Upper lobe of left lung (tissue), 6 donors: ENCODE measurements at regions not wholly inside any gene's neighbourhood (a gene's known extent, or its start where the extent isn't known, plus 50 kb on each side); places are given as distances from the start of the nearest gene placed in this dataset.

Source experiments
- ATAC-seq, 2 donors: fragments of 200-7000 bp; cut with Tn5 transposase; one replicate each; pipeline ENCODE4 v1.9.1; 2022; ENCODE audit warnings: mild to moderate bottlenecking in 2 of 2, moderate library complexity in 2 of 2; ENCODE audit not compliant: low FRiP score in 2 of 2
- DNase-seq, 2 donors: peaks; one replicate each; pipeline ENCODE4 v3.0.0-alpha.2; 2019 to 2020
- H3K27ac ChIP-seq, 4 donors: fragments of 200-600 bp; sonication (generic); one replicate each; pipeline ENCODE4 v1.5.1; 2016 to 2019
- H3K27me3 ChIP-seq, 4 donors: fragments of 200-600 bp; sonication (generic); one replicate each; pipeline ENCODE4 v1.5.1; 2017 to 2019
- H3K36me3 ChIP-seq, 4 donors: fragments of 200-600 bp; sonication (generic); one replicate each; pipeline ENCODE4 v1.5.1; 2016 to 2019
- H3K4me1 ChIP-seq, 4 donors: fragments of 200-600 bp; sonication (generic); one replicate each; pipeline ENCODE4 v1.5.1; 2018 to 2019
- H3K4me3 ChIP-seq, 4 donors: fragments of 200-600 bp; sonication (generic); one replicate each; pipeline ENCODE4 v1.5.1; 2017 to 2019; ENCODE audit warnings: mild to moderate bottlenecking in 2 of 4, moderate library complexity in 1 of 4
- H3K9me3 ChIP-seq, 4 donors: fragments of 200-600 bp; sonication (generic); one replicate each; pipeline ENCODE4 v1.5.1; 2018 to 2019
- EP300 ChIP-seq, 4 donors: sonication (generic); formaldehyde crosslinking; IDR thresholded peaks; one replicate each; pipeline ENCODE4 v1.5.1; 2017; ENCODE audit warnings: antibody characterized with exemption in 4 of 4, control low read depth in 2 of 4
- POLR2A ChIP-seq, 4 donors: fragments of 450-650 bp; IDR thresholded peaks; one replicate each; pipeline ENCODE4 v1.5.1; 2016 to 2017; ENCODE audit warnings: antibody characterized with exemption in 4 of 4, mild to moderate bottlenecking in 2 of 4
- POLR2AphosphoS5 ChIP-seq, 2 donors: sonication (generic); formaldehyde crosslinking; IDR thresholded peaks; one replicate each; pipeline ENCODE4 v1.5.1; 2017; ENCODE audit warnings: antibody characterized with exemption in 2 of 2
- WGBS, 2 donors: methylation state at CpG; one replicate each; pipeline ENCODE4 v1.1.5; 2017 to 2018; 5-methylcytosine and 5-hydroxymethylcytosine counted together
- TF ChIP-seq, protein P1 (sequence below), 6 experiments: fragments of 450-650 bp in 4 of 6; fragments of 200-600 bp in 2 of 6; sonication (generic) in 2 of 6; IDR thresholded peaks; one replicate each; pipeline ENCODE4 v1.5.1; 2016 to 2019; ENCODE audit warnings: antibody characterized with exemption in 6 of 6
- donor health status: DM: no; HTN: no; CAD: no; lungs with moderate emphysema.
- donor health status: DM: no; HTN: yes; CAD: no; lungs with severe emphysema.

DNA sequence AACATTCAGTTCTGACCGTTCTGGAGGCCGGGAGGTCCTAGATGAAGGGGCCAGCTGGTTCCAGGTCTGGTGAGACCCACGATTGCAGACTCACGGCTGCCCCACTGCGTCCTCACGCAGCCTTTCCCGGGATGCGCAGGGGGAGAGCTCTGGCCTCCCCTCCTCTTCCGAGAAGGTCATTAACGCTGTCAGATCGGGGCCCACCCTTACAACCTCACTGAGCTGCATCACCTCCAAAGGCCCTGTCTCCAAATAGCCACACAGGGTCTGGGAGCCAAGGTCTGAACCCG lies 66.6 kb upstream of the PPP1R26 start:
- no peak for ATAC-seq
- peak in 1 of 2 donors; percentile 50 for DNase-seq
- H3K27me3 ChIP-seq: no peaks in the 10 kb centered on the region

DNA sequence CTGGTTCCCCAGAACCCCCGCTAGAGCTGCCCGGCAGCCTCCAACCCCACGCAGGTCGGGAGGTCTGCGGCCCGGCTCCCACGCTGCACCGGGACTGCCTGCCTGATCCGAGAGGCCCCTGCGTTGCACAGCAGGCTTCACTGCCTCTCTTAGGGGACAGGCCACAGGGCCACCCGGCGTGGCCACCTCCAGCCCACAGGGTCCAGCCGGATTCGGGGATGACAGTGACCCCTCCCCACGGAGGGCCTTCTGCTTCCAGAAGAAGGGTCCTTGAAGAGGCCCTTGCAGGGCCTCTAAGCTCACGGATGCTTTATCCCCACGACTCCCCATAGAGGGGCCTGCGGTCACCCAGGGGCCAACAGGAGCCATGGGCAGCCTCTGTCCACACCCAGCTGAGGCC lies 66.1 kb upstream of the PPP1R26 start:
- H3K9me3 ChIP-seq: no peaks in the 10 kb centered on the region
- H3K27ac ChIP-seq: no peak overlapping the region
- no peaks in the 10 kb centered on the region for H3K27me3 ChIP-seq
- ATAC-seq (no peak), DNase-seq (peak; percentile 19 to 69)
- WGBS, 2 donors: 87% methylated on average over 16 of the region's 18 CpGs; no CpG with 5 or more reads in 1 of the 2 donors
- peaks cover 0 to 9% (median 0%) of the 10 kb centered on the region in 4 donors for H3K4me1 ChIP-seq
- TF ChIP-seq POLR2AphosphoS5 (IDR thresholded peaks at IDR 0.05): no peak
- no peak for TF ChIP-seq POLR2A (IDR thresholded peaks at IDR 0.05)
- TF ChIP-seq, protein P1, sequence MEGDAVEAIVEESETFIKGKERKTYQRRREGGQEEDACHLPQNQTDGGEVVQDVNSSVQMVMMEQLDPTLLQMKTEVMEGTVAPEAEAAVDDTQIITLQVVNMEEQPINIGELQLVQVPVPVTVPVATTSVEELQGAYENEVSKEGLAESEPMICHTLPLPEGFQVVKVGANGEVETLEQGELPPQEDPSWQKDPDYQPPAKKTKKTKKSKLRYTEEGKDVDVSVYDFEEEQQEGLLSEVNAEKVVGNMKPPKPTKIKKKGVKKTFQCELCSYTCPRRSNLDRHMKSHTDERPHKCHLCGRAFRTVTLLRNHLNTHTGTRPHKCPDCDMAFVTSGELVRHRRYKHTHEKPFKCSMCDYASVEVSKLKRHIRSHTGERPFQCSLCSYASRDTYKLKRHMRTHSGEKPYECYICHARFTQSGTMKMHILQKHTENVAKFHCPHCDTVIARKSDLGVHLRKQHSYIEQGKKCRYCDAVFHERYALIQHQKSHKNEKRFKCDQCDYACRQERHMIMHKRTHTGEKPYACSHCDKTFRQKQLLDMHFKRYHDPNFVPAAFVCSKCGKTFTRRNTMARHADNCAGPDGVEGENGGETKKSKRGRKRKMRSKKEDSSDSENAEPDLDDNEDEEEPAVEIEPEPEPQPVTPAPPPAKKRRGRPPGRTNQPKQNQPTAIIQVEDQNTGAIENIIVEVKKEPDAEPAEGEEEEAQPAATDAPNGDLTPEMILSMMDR (IDR thresholded peaks at IDR 0.05): no peak
- TF ChIP-seq EP300 (IDR thresholded peaks at IDR 0.05): no peak
- no peaks in the 10 kb centered on the region for H3K36me3 ChIP-seq
- no peak overlapping the region for H3K4me3 ChIP-seq

More for the DNA sequence above, 66.6 kb upstream of the PPP1R26 start:
- Histone ChIP-seq H3K4me1 (peaks cover 0 to 9% (median 0%) of the 10 kb centered on the region in 4 donors), H3K4me3 (no peak overlapping the region), H3K27ac (no peak overlapping the region), H3K9me3 (no peaks in the 10 kb centered on the region), H3K36me3 (no peaks in the 10 kb centered on the region)
- TF ChIP-seq, protein P1 (IDR thresholded peaks at IDR 0.05): no peak
- no peak for TF ChIP-seq EP300 (IDR thresholded peaks at IDR 0.05)
- TF ChIP-seq POLR2AphosphoS5 (IDR thresholded peaks at IDR 0.05): no peak
- no peak for TF ChIP-seq POLR2A (IDR thresholded peaks at IDR 0.05)
- WGBS, 2 donors: 86 to 89% methylated on average over 11 to 12 of the region's 12 CpGs

GRCh38 chr9:135414293-135414692 lies 65.3 kb upstream of the PPP1R26 start:
- DNase-seq: peak; percentile 9 to 28
- WGBS, 2 donors: 65 to 68% methylated on average over 13 of the region's 13 CpGs

DNA sequence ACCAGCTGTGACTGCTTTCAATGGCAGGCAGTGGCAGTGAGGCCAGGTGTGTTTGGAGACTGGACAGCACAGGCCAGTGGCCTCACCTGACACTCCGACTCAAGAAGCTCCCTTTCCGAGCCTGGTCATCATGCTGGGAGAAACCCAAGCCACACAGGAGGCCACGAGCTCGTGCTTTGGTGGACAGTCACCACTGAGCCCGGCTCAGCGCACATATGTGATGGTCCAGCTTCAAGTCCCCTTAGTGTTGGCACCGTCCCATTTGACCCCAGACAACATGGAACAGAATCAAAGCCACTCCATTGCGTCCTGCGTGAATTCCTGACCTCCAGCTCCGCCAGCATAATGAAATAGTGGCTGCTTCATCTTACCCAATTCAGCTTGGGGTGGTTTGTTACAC lies 64.0 kb upstream of the PPP1R26 start:
- peaks cover 0 to 9% (median 0%) of the 10 kb centered on the region in 4 donors for H3K4me1 ChIP-seq
- no peak for TF ChIP-seq POLR2AphosphoS5 (IDR thresholded peaks at IDR 0.05)
- no peak for TF ChIP-seq EP300 (IDR thresholded peaks at IDR 0.05)
- TF ChIP-seq, protein P1 (IDR thresholded peaks at IDR 0.05): no peak
- no peak for TF ChIP-seq POLR2A (IDR thresholded peaks at IDR 0.05)
- no peaks in the 10 kb centered on the region for H3K27me3 ChIP-seq
- H3K27ac ChIP-seq: no peak overlapping the region
- no peak overlapping the region for H3K4me3 ChIP-seq
- H3K9me3 ChIP-seq: no peaks in the 10 kb centered on the region
- H3K36me3 ChIP-seq: no peaks in the 10 kb centered on the region
- WGBS, 2 donors: 80 to 87% methylated on average over 7 to 9 of the region's 10 CpGs
- ATAC-seq (no peak), DNase-seq (peak in 1 of 2 donors; percentile 12)

More at GRCh38 chr9:135414293-135414692, 65.3 kb upstream of the PPP1R26 start:
- TF ChIP-seq POLR2AphosphoS5 (IDR thresholded peaks at IDR 0.05) (no peak), POLR2A (IDR thresholded peaks at IDR 0.05) (no peak)
- TF ChIP-seq, protein P1 (IDR thresholded peaks at IDR 0.05): no peak
- no peaks in the 10 kb centered on the region for H3K36me3 ChIP-seq
- no peak for ATAC-seq
- H3K4me1 ChIP-seq: peaks cover 0 to 9% (median 0%) of the 10 kb centered on the region in 4 donors
- H3K27me3 ChIP-seq: no peaks in the 10 kb centered on the region
- no peak overlapping the region for H3K27ac ChIP-seq
- H3K9me3 ChIP-seq: no peaks in the 10 kb centered on the region
- no peak overlapping the region for H3K4me3 ChIP-seq

- no peak overlapping the region for H3K27ac ChIP-seq
- no peak for TF ChIP-seq EP300 (IDR thresholded peaks at IDR 0.05)
- H3K27me3 ChIP-seq: no peaks in the 10 kb centered on the region
- H3K9me3 ChIP-seq: no peaks in the 10 kb centered on the region
- 59 to 60% methylated on average over 10 of the region's 10 CpGs for WGBS, 2 donors
- DNase-seq (no peak), ATAC-seq (no peak)
- H3K36me3 ChIP-seq: no peaks in the 10 kb centered on the region
- H3K4me3 ChIP-seq: no peak overlapping the region
- H3K4me1 ChIP-seq: peaks cover 0 to 9% (median 0%) of the 10 kb centered on the region in 4 donors
Observed at GRCh38 chr9:135416664-135417290, 62.8 kb upstream of the PPP1R26 start.
